H1 (cell line): ENCODE measurements at regions not wholly inside any gene's neighbourhood (a gene's known extent, or its start where the extent isn't known, plus 50 kb on each side); places are given as distances from the start of the nearest gene placed in this dataset.

ENCODE experiments used
- CTCF ChIA-PET: fragments of 300-600 bp; sonication (Branson Sonifier 250); formaldehyde crosslinking; loops from one replicate; lab custom pipeline; 2021; ENCODE audit not compliant: partially characterized antibody; lab: Charles Lee
- POLR2A ChIA-PET: fragments of 300-600 bp; sonication (Branson Sonifier 250); formaldehyde crosslinking; loops from one replicate; lab custom pipeline; 2021; ENCODE audit warnings: inconsistent platforms; ENCODE audit not compliant: partially characterized antibody; lab: Charles Lee
- DNase-seq, 2 experiments: peaks; one replicate each; pipeline versions ENCODE4 v3.0.0 to v3.0.0-alpha.2; 2010 to 2022; ENCODE audit warnings: low spot score in 2 of 2, low read depth in 1 of 2, mixed read lengths in 1 of 2
- FAIRE-seq: peaks from 2 replicates; lab custom pipeline; 2011; peaks lifted over from hg19 to GRCh38; lab: Jason Lieb, UNC
- H2AFZ ChIP-seq: 2 replicates; pipeline ENCODE4 v1.8.1; 2012; ENCODE audit warnings: low read length, inconsistent platforms
- H2AK5ac ChIP-seq: 2 replicates; pipeline ENCODE4 v1.6.1; 2013; ENCODE audit warnings: low read depth, low read length
- H2BK120ac ChIP-seq: replicated peaks from 2 replicates; pipeline ENCODE3; 2013; ENCODE audit warnings: low read depth, low read length, inconsistent platforms
- H2BK12ac ChIP-seq: 2 replicates; pipeline ENCODE4 v1.6.1; 2013; ENCODE audit warnings: low read depth, low read length
- H2BK15ac ChIP-seq: 2 replicates; pipeline ENCODE4 v1.6.1; 2013; ENCODE audit warnings: low read length
- H2BK20ac ChIP-seq: 2 replicates; pipeline ENCODE4 v1.6.1; 2013; ENCODE audit warnings: low read length
- H2BK5ac ChIP-seq: 2 replicates; pipeline ENCODE4 v1.6.1; 2013; ENCODE audit warnings: low read depth, low read length
- H3K14ac ChIP-seq: 2 replicates; pipeline ENCODE4 v1.6.1; 2013; ENCODE audit warnings: inconsistent platforms; ENCODE audit not compliant: insufficient read length
- H3K18ac ChIP-seq: 2 replicates; pipeline ENCODE4 v1.6.1; 2013; ENCODE audit warnings: low read length; ENCODE audit errors: extremely low read depth
- H3K23ac ChIP-seq: 2 replicates; pipeline ENCODE4 v1.6.1; 2013; ENCODE audit warnings: inconsistent platforms; ENCODE audit not compliant: insufficient read length
- H3K23me2 ChIP-seq: 2 replicates; pipeline ENCODE4 v1.6.1; 2013; ENCODE audit warnings: low read depth, low read length
- H3K27ac ChIP-seq: 2 replicates; pipeline ENCODE4 v1.6.1; 2011; ENCODE audit warnings: low read depth, low read length, inconsistent platforms
- H3K27me3 ChIP-seq, 4 experiments: replicated peaks in 1 of 4; 1 replicate in 1 of 4; 2 replicates in 3 of 4; pipeline versions ENCODE4 v1.6.1 to v1.8.1; 2011 to 2013; ENCODE audit warnings: low read length in 3 of 4, mild to moderate bottlenecking in 3 of 4, inconsistent platforms in 2 of 4, mixed read lengths in 2 of 4, moderate library complexity in 1 of 4; ENCODE audit not compliant: control insufficient read depth in 3 of 4, insufficient read depth in 3 of 4; ENCODE audit errors: extremely low read depth in 1 of 4
- H3K36me3 ChIP-seq, 4 experiments: 2 replicates each; pipeline versions ENCODE4 v1.6.1 to v1.8.1; 2011 to 2013; ENCODE audit warnings: mild to moderate bottlenecking in 4 of 4, low read length in 3 of 4, moderate library complexity in 2 of 4, control low read depth in 1 of 4, inconsistent platforms in 1 of 4; ENCODE audit not compliant: insufficient read depth in 4 of 4, control insufficient read depth in 2 of 4
- H3K4ac ChIP-seq: replicated peaks from 2 replicates; pipeline ENCODE3; 2013; ENCODE audit warnings: low read length, low read depth, mixed read lengths, inconsistent platforms; ENCODE audit not compliant: insufficient read length
- H3K4me1 ChIP-seq, 4 experiments: replicated peaks in 1 of 4; 1 replicate in 1 of 4; 2 replicates in 3 of 4; pipeline versions ENCODE4 v1.6.1 to v1.8.1; 2011 to 2013; ENCODE audit warnings: low read length in 3 of 4, inconsistent platforms in 2 of 4, mixed read lengths in 1 of 4; ENCODE audit not compliant: insufficient read depth in 4 of 4, control insufficient read depth in 3 of 4
- H3K4me2 ChIP-seq, 2 experiments: 2 replicates each; pipeline versions ENCODE4 v1.6.1 to v1.8.1; 2011 to 2013; ENCODE audit warnings: low read depth in 2 of 2, low read length in 2 of 2, control low read depth in 1 of 2, inconsistent platforms in 1 of 2, mild to moderate bottlenecking in 1 of 2; ENCODE audit not compliant: insufficient read depth in 1 of 2
- H3K4me3 ChIP-seq, 4 experiments: fragments of 200-600, 300-600 bp in 1 of 4; sonication (generic), shearing (Covaris generic), sonication (Bioruptor Twin) in 1 of 4; 2 replicates each; pipeline versions ENCODE4 v1.5.1 to v1.8.1; 2011 to 2016; ENCODE audit warnings: low read length in 4 of 4, low read depth in 3 of 4, control low read depth in 2 of 4, inconsistent platforms in 2 of 4, mild to moderate bottlenecking in 2 of 4, mixed read lengths in 1 of 4, moderate library complexity in 1 of 4; ENCODE audit not compliant: insufficient read depth in 2 of 4; ENCODE audit errors: extremely low read depth in 1 of 4
- H3K56ac ChIP-seq: replicated peaks from 2 replicates; pipeline ENCODE3; 2013; ENCODE audit warnings: low read depth, mild to moderate bottlenecking, mixed read lengths, low read length, inconsistent platforms; ENCODE audit not compliant: insufficient read length
- H3K79me1 ChIP-seq: 2 replicates; pipeline ENCODE4 v1.6.1; 2013; ENCODE audit warnings: low read depth, low read length, control low read depth
- H3K79me2 ChIP-seq, 2 experiments: 2 replicates each; pipeline versions ENCODE4 v1.6.1 to v1.8.1; 2012 to 2013; ENCODE audit warnings: low read length in 2 of 2, mild to moderate bottlenecking in 2 of 2, inconsistent platforms in 1 of 2; ENCODE audit not compliant: insufficient read depth in 2 of 2, control insufficient read depth in 1 of 2
- H3K9ac ChIP-seq, 4 experiments: replicated peaks in 1 of 4; 1 replicate in 1 of 4; 2 replicates in 3 of 4; pipeline versions ENCODE4 v1.6.1 to v1.8.1; 2011 to 2013; ENCODE audit warnings: low read depth in 3 of 4, low read length in 3 of 4, control low read depth in 2 of 4, mild to moderate bottlenecking in 2 of 4, moderate library complexity in 2 of 4, inconsistent platforms in 1 of 4; ENCODE audit errors: extremely low read depth in 1 of 4
- H3K9me3 ChIP-seq, 2 experiments: 2 replicates each; pipeline versions ENCODE4 v1.6.1 to v1.8.1; 2012 to 2013; ENCODE audit warnings: mild to moderate bottlenecking in 2 of 2, moderate library complexity in 2 of 2, control low read depth in 1 of 2, inconsistent platforms in 1 of 2, low read depth in 1 of 2, low read length in 1 of 2, mixed read lengths in 1 of 2; ENCODE audit not compliant: insufficient read depth in 2 of 2
- H4K20me1 ChIP-seq, 2 experiments: replicated peaks in 1 of 2; 2 replicates each; pipeline versions ENCODE3 to v1.8.1; 2011 to 2013; ENCODE audit warnings: inconsistent platforms in 2 of 2, low read length in 2 of 2, mild to moderate bottlenecking in 1 of 2; ENCODE audit not compliant: insufficient read depth in 2 of 2, control insufficient read depth in 1 of 2
- H4K5ac ChIP-seq: 2 replicates; pipeline ENCODE4 v1.6.1; 2013; ENCODE audit warnings: low read length, low read depth, mixed read lengths, inconsistent platforms; ENCODE audit not compliant: insufficient read length
- H4K8ac ChIP-seq: 2 replicates; pipeline ENCODE4 v1.8.0; 2013; ENCODE audit warnings: mild to moderate bottlenecking, moderate library complexity, low read length, inconsistent platforms; ENCODE audit not compliant: insufficient read depth; ENCODE audit errors: extremely low read depth
- H4K91ac ChIP-seq: replicated peaks from 2 replicates; pipeline ENCODE3; 2013; ENCODE audit warnings: low read length, mixed read lengths, inconsistent platforms; ENCODE audit not compliant: insufficient read length
- BRCA1 ChIP-seq: IDR thresholded peaks from 2 replicates; pipeline ENCODE4 v1.6.1; 2012; ENCODE audit warnings: low read depth, low read length, improper control_type of control experiment
- CBX5 ChIP-seq: fragments of 300-800, 300-1000 bp; sonication (generic); IDR thresholded peaks from 2 replicates; pipeline ENCODE4 v1.7.1; 2016; ENCODE audit warnings: antibody characterized with exemption, low read length, low read depth
- CBX8 ChIP-seq: fragments of 300-800, 300-1000 bp; sonication (generic); IDR thresholded peaks from 2 replicates; pipeline ENCODE4 v1.7.1; 2016; ENCODE audit warnings: low read depth, low read length, borderline replicate concordance
- CEBPB ChIP-seq: IDR thresholded peaks from 2 replicates; pipeline ENCODE4 v1.6.1; 2012; ENCODE audit warnings: low read depth, low read length
- EZH2 ChIP-seq: fragments of 200-600 bp; sonication (generic); IDR thresholded peaks from 2 replicates; pipeline ENCODE4 v1.7.1; 2012; ENCODE audit warnings: low read depth, mild to moderate bottlenecking, moderate library complexity, low read length, inconsistent platforms; ENCODE audit not compliant: severe bottlenecking
- JUN ChIP-seq: IDR thresholded peaks from 2 replicates; pipeline ENCODE4 v1.6.1; 2011; ENCODE audit warnings: low read depth, mild to moderate bottlenecking, improper control_type of control experiment, low read length
- POLR2A ChIP-seq, 2 experiments: IDR thresholded peaks; 1 replicate in 1 of 2; 2 replicates in 1 of 2; pipeline ENCODE4 v1.6.1; 2011; ENCODE audit warnings: low read depth in 2 of 2, low read length in 2 of 2, mild to moderate bottlenecking in 2 of 2; ENCODE audit errors: control extremely low read depth in 1 of 2
- RNF2 ChIP-seq: fragments of 200-900, 300-1000 bp; sonication (generic); IDR thresholded peaks from 2 replicates; pipeline ENCODE4 v1.7.1; 2016; ENCODE audit warnings: borderline replicate concordance, low read depth, mild to moderate bottlenecking, antibody characterized with exemption, low read length; ENCODE audit not compliant: poor library complexity, severe bottlenecking; ENCODE audit errors: missing control alignments
- SIX5 ChIP-seq: IDR thresholded peaks from 2 replicates; pipeline ENCODE4 v1.6.1; 2011; ENCODE audit warnings: mild to moderate bottlenecking, low read depth, low read length
- SP1 ChIP-seq: IDR thresholded peaks from 2 replicates; pipeline ENCODE4 v1.6.1; 2011; ENCODE audit warnings: low read depth, low read length
- SP4 ChIP-seq: IDR thresholded peaks from 2 replicates; pipeline ENCODE4 v1.6.1; 2012; ENCODE audit warnings: low read length, inconsistent platforms
- TCF12 ChIP-seq: IDR thresholded peaks from 2 replicates; pipeline ENCODE4 v1.6.1; 2011; ENCODE audit warnings: low read depth, mild to moderate bottlenecking, low read length
- WGBS, 2 experiments: shearing (Covaris generic) in 1 of 2; methylation state at CpG; one replicate each; pipeline versions ENCODE4 v1.1.6 to v1.1.7; 2013 to 2015; ENCODE audit warnings: low lambda C conversion rate in 2 of 2, mixed read lengths in 2 of 2, inconsistent platforms in 1 of 2, low coverage in 1 of 2, missing lambda C conversion rate in 1 of 2; ENCODE audit not compliant: insufficient replicate concordance in 2 of 2, insufficient coverage in 1 of 2, insufficient read length in 1 of 2; ENCODE audit errors: extremely low coverage in 1 of 2, missing lambda C conversion rate in 1 of 2; 5-methylcytosine and 5-hydroxymethylcytosine counted together
- TF ChIP-seq, protein P1 (sequence below): IDR thresholded peaks from 2 replicates; pipeline ENCODE4 v1.6.1; 2011; ENCODE audit warnings: low read depth, mild to moderate bottlenecking, low read length; ENCODE audit not compliant: insufficient read depth

DNA sequence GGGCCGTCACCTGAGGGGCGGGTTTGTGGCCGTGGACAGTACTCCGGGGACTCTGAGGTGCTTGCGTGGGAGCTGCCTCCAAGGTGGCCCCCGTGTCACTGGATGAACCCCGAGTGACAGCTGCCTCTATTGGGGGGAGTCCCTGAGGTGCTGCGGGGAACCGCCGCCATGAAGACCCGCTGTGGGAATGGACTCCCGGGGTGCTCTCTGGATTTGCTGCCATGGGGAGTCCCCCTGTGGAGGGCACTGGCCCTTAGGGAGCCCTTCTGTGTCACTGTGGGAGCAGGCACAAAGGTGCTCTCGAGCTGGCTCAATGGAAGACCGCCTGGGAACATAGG, 100.2 kb upstream of the CCL21 start:
- Histone ChIP-seq H4K20me1 (no peaks in the 10 kb centered on the region), H3K9ac (no peak overlapping the region), H4K8ac (no peak overlapping the region), H3K4ac (no peak overlapping the region), H2BK5ac (no peak overlapping the region), H3K79me1 (no peaks in the 10 kb centered on the region), H3K4me1 (peaks cover 0 to 3% (median 0%) of the 10 kb centered on the region in 4 experiments; a peak in 2 of 7 replicates), H4K91ac (no peak overlapping the region), H3K36me3 (no peaks in the 10 kb centered on the region), H3K14ac (no peak overlapping the region), H3K23me2 (no peaks in the 10 kb centered on the region; the same call in 1 of the 2 replicates), H2AK5ac (no peak overlapping the region), H2BK12ac (no peak overlapping the region), H2AFZ (no peak overlapping the region), H3K4me2 (peak overlapping the region; percentile 35 to 66; a peak in 2 of 4 replicates), H3K9me3 (no peaks in the 10 kb centered on the region), H2BK120ac (no peak overlapping the region), H3K27ac (no peak overlapping the region), H3K79me2 (no peaks in the 10 kb centered on the region), H3K4me3 (peak overlapping the region in 3 of 4 experiments; percentile 18 to 54 (median 32); a peak in 2 of 8 replicates), H2BK20ac (no peak overlapping the region), H2BK15ac (no peak overlapping the region), H4K5ac (no peak overlapping the region), H3K23ac (no peak overlapping the region), H3K18ac (no peak overlapping the region), H3K27me3 (peaks cover 0 to 25% (median 12%) of the 10 kb centered on the region in 4 experiments; a peak in 5 of 7 replicates), H3K56ac (no peak overlapping the region)
- peak in 1 of 2 experiments; percentile 52 for DNase-seq
- POLR2A ChIA-PET, result interaction anchor here (0.6 kb wide), 1 partner anchor 173 kb away, joined by 3 read pairs; no protein-coding TSS in a partner anchor
- FAIRE-seq, result no peak
- 92% methylated on average over 9 of the region's 14 CpGs; no CpG with 5 or more reads in 1 of the 2 experiments for WGBS, 2 experiments
- CTCF ChIA-PET, result interaction anchor here (1.0 to 1.9 kb wide), 9 partner anchors 13 to 153 kb away, joined by 3 to 15 read pairs (median 4); no protein-coding TSS in a partner anchor
- TF ChIP-seq EZH2 (no peak), RNF2 (no peak), CBX8 (no peak), JUN (no peak), CEBPB (no peak), CBX5 (no peak), BRCA1 (no peak), SIX5 (no peak), POLR2A (IDR thresholded peaks at IDR 0.05; ENCODE audit: control extremely low read depth in 1 of 2, low read depth in 2 of 2, low read length in 2 of 2) (no peak), TCF12 (no peak), SP4 (no peak), SP1 (no peak)
- TF ChIP-seq, protein P1, sequence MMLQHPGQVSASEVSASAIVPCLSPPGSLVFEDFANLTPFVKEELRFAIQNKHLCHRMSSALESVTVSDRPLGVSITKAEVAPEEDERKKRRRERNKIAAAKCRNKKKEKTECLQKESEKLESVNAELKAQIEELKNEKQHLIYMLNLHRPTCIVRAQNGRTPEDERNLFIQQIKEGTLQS, result no peak
